Kidney (tissue), 13 donors: ENCODE measurements at regions not wholly inside any gene's neighbourhood (a gene's known extent, or its start where the extent isn't known, plus 50 kb on each side); places are given as distances from the start of the nearest gene placed in this dataset.

ENCODE experiments used
- DNase-seq, 5 donors: peaks; one replicate each; pipeline ENCODE4 v3.0.0-alpha.2; 2013 to 2020
- FAIRE-seq: peaks from 2 replicates; lab custom pipeline; 2012; peaks lifted over from hg19 to GRCh38; lab: Jason Lieb, UNC
- H3K27ac ChIP-seq, 2 donors: one replicate each; pipeline ENCODE4 v1.7.0; 2013; ENCODE audit warnings: low read depth in 2 of 2, low read length in 2 of 2, inconsistent platforms in 1 of 2
- H3K27me3 ChIP-seq: one replicate; pipeline ENCODE4 v1.7.1; 2013; ENCODE audit warnings: low read length, inconsistent platforms; ENCODE audit not compliant: control insufficient read depth, insufficient read depth
- H3K36me3 ChIP-seq, 3 donors: one replicate each; pipeline versions ENCODE4 v1.7.0 to v1.7.1; 2013; ENCODE audit warnings: low read length in 3 of 3, control low read depth in 1 of 3, inconsistent platforms in 1 of 3; ENCODE audit not compliant: insufficient read depth in 3 of 3, control insufficient read depth in 2 of 3
- H3K4me1 ChIP-seq, 3 donors: one replicate each; pipeline versions ENCODE4 v1.7.0 to v1.7.1; 2013; ENCODE audit warnings: low read length in 3 of 3, inconsistent platforms in 1 of 3, low read depth in 1 of 3; ENCODE audit not compliant: control insufficient read depth in 2 of 3, insufficient read depth in 2 of 3
- H3K4me3 ChIP-seq, 3 donors: one replicate each; pipeline versions ENCODE4 v1.7.0 to v1.8.1; 2013; ENCODE audit warnings: low read length in 3 of 3, control low read depth in 1 of 3, inconsistent platforms in 1 of 3
- H3K9ac ChIP-seq, 3 donors: one replicate each; pipeline versions ENCODE4 v1.7.0 to v1.7.1; 2013; ENCODE audit warnings: low read length in 3 of 3, control low read depth in 1 of 3, inconsistent platforms in 1 of 3
- H3K9me3 ChIP-seq, 3 donors: one replicate each; pipeline versions ENCODE4 v1.7.0 to v1.7.1; 2013; ENCODE audit warnings: low read length in 3 of 3, control low read depth in 1 of 3, inconsistent platforms in 1 of 3; ENCODE audit not compliant: control insufficient read depth in 2 of 3, insufficient read depth in 1 of 3
- intact Hi-C: fragments of 100-400 bp; cut with DNase I; formaldehyde crosslinking; loops from one replicate; pipeline ENCODE4 v1.11.1; 2022
- TF ChIP-seq, protein P1 (sequence below): IDR thresholded peaks from 3 replicates; pipeline ENCODE4 v1.5.1; 2012; ENCODE audit warnings: mild to moderate bottlenecking, moderate library complexity, borderline replicate concordance; ENCODE audit not compliant: insufficient read depth; ENCODE audit errors: extremely low read depth
- donor health status: control.
- donor health status: control.
- donor health status: control.
- donor health status: control.
- donor health status: control.
- donor health status: DM: yes; HTN: yes; CAD: no.
- donor health status: Normal renal cell carcinoma (clear cell type).

DNA sequence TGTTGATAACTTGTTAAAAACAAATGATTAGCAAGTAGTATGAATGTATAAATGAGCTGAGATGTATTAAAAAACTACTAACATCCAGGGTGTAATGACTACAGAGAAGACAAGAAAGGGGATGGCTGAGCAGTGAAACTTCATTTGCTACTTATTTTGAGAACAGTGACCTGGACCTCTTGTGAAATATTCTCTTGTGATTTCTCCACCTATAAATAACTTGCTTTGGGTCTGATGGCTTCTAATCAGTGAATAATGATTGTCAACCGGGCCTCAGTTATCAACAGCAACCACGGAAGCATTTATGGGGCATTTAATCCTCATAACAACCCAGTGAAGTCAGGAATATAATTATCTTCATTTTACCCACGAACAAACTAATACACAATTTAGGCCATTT, 154.2 kb upstream of the HAND2 start:
- no peaks in the 10 kb centered on the region for H3K4me1 ChIP-seq
- no peak overlapping the region for H3K27ac ChIP-seq
- FAIRE-seq (no peak), DNase-seq (no peak)
- TF ChIP-seq, protein P1, sequence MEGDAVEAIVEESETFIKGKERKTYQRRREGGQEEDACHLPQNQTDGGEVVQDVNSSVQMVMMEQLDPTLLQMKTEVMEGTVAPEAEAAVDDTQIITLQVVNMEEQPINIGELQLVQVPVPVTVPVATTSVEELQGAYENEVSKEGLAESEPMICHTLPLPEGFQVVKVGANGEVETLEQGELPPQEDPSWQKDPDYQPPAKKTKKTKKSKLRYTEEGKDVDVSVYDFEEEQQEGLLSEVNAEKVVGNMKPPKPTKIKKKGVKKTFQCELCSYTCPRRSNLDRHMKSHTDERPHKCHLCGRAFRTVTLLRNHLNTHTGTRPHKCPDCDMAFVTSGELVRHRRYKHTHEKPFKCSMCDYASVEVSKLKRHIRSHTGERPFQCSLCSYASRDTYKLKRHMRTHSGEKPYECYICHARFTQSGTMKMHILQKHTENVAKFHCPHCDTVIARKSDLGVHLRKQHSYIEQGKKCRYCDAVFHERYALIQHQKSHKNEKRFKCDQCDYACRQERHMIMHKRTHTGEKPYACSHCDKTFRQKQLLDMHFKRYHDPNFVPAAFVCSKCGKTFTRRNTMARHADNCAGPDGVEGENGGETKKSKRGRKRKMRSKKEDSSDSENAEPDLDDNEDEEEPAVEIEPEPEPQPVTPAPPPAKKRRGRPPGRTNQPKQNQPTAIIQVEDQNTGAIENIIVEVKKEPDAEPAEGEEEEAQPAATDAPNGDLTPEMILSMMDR = no peak
- no peaks in the 10 kb centered on the region for H3K36me3 ChIP-seq
- intact Hi-C loops = no loop called here
- H3K9ac ChIP-seq = no peak overlapping the region
- H3K27me3 ChIP-seq = no peaks in the 10 kb centered on the region
- H3K4me3 ChIP-seq = no peak overlapping the region
- H3K9me3 ChIP-seq = no peaks in the 10 kb centered on the region

DNA sequence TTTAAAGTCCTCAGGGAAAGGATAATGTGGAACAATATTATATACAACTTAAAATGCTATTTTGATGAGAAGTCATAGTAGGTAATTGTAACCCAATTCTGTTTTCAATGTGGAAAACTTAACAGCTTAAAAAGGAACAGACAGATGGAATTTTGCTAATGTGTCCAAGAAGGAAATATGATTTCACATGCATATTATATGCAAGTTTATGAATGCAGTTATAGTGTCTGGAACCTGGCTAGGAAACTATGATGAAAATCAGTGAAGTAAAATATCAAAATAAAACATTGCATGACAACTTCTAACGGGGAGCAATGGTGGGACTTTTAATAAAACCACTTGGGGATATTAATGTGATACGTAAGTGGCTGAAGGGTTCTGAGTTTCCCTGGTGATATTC, 152.6 kb upstream of the HAND2 start:
- Histone ChIP-seq H3K4me1 (no peaks in the 10 kb centered on the region), H3K27ac (no peak overlapping the region), H3K27me3 (no peaks in the 10 kb centered on the region), H3K36me3 (no peaks in the 10 kb centered on the region), H3K4me3 (no peak overlapping the region), H3K9ac (no peak overlapping the region), H3K9me3 (no peaks in the 10 kb centered on the region)
- DNase-seq (no peak), FAIRE-seq (no peak)
- TF ChIP-seq, protein P1 = no peak
- intact Hi-C loops = no loop called here

DNA sequence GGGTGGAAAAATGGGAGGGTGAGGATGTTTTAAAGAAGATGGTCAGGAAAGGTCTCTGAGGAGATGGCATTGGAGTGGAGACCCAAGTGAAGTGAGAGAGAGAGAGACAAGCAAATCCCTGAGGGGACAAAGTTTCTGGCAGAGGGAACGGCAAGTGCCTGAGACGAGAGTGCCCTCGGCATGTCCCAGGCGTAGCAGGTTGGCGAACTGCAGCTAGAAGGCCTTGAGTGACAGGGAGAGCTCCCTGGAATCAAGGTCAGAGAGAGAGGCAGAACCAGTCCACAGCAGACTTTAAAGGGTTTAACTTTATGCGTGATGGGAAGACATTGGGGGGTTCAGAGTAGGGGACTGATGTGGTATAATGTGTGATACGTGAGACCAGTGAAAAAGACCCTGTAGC, 150.2 kb upstream of the HAND2 start:
- H3K4me1 ChIP-seq = no peaks in the 10 kb centered on the region
- H3K9ac ChIP-seq = no peak overlapping the region
- no peaks in the 10 kb centered on the region for H3K27me3 ChIP-seq
- intact Hi-C loops = no loop called here
- FAIRE-seq (no peak), DNase-seq (no peak)
- H3K36me3 ChIP-seq = no peaks in the 10 kb centered on the region
- H3K9me3 ChIP-seq = no peaks in the 10 kb centered on the region
- H3K27ac ChIP-seq = no peak overlapping the region
- TF ChIP-seq, protein P1 = no peak
- no peak overlapping the region for H3K4me3 ChIP-seq

DNA sequence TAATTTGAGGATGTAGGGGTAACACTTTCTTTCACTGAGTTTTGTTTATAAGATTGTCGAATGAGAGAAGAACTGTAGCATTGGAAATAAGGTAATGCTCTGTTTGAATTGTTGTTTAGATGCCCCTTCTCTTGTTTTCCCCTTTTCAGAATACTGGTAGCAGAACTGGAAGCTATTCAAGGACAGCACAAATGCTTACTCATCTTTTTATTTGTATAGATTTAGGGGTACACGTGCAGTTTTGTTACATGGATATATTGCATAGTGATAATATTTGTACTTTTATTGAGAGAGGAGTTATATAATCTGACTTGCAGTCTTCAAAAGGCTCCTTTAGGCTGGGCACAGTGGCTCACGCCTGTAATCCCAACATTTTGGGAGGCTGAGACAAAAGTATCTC, 145.4 kb upstream of the HAND2 start:
- no peaks in the 10 kb centered on the region for H3K36me3 ChIP-seq
- H3K4me1 ChIP-seq = no peaks in the 10 kb centered on the region
- intact Hi-C loops = no loop called here
- no peak overlapping the region for H3K27ac ChIP-seq
- DNase-seq (no peak), FAIRE-seq (no peak)
- H3K4me3 ChIP-seq = no peak overlapping the region
- H3K9ac ChIP-seq = no peak overlapping the region
- no peaks in the 10 kb centered on the region for H3K27me3 ChIP-seq
- H3K9me3 ChIP-seq = no peaks in the 10 kb centered on the region
- TF ChIP-seq, protein P1 = no peak
